ENCODE measurements at regions not wholly inside any gene's neighbourhood (a gene's known extent, or its start where the extent isn't known, plus 50 kb on each side); places are given as distances from the start of the nearest gene placed in this dataset.

DNA sequence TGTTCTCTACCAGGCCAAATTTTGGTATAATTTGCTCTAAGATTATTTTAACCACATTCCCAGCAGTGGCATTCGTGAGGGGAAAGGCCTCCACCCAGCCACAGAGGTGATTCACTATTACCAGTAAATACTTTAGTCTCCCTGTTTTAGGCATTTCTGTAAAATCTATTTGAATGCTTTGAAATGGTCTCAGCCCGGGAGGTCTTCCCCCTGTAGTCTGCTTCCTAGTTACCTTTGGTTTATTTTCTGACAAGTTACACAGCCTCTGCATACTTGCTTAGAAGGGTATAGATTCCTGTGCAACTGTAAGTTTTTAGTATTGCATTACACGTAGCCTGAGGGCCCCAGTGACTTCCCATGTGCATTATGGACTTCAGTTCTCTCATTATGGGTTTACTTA is 248.7 kb downstream of the C6orf118 start:
- H3K27ac ChIP-seq = no peak overlapping the region
- H3K27me3 ChIP-seq = no peaks in the 10 kb centered on the region
- DNase-seq (ENCODE audit: low spot score) = no peak
- no peaks in the 10 kb centered on the region for H3K36me3 ChIP-seq (replicated peaks; ENCODE audit: insufficient read depth, low read depth)
- H3K4me1 ChIP-seq (ENCODE audit: insufficient read depth) = no peaks in the 10 kb centered on the region
- no peaks in the 10 kb centered on the region for H3K9me2 ChIP-seq (replicated peaks; ENCODE audit: insufficient read depth)
- 78% methylated on average over 3 of the region's 3 CpGs for WGBS (ENCODE audit: low lambda C conversion rate, missing lambda C conversion rate)
- H3K4me3 ChIP-seq = no peak overlapping the region
- no peaks in the 10 kb centered on the region for H3K79me2 ChIP-seq
- H3K9me3 ChIP-seq (ENCODE audit: low read depth) = no peaks in the 10 kb centered on the region
- H4K20me1 ChIP-seq (ENCODE audit: insufficient read depth, poor library complexity, severe bottlenecking) = no peaks in the 10 kb centered on the region
- no peak overlapping the region for H2AFZ ChIP-seq
- no peak overlapping the region for H3K4me2 ChIP-seq
- TF ChIP-seq, protein P1, sequence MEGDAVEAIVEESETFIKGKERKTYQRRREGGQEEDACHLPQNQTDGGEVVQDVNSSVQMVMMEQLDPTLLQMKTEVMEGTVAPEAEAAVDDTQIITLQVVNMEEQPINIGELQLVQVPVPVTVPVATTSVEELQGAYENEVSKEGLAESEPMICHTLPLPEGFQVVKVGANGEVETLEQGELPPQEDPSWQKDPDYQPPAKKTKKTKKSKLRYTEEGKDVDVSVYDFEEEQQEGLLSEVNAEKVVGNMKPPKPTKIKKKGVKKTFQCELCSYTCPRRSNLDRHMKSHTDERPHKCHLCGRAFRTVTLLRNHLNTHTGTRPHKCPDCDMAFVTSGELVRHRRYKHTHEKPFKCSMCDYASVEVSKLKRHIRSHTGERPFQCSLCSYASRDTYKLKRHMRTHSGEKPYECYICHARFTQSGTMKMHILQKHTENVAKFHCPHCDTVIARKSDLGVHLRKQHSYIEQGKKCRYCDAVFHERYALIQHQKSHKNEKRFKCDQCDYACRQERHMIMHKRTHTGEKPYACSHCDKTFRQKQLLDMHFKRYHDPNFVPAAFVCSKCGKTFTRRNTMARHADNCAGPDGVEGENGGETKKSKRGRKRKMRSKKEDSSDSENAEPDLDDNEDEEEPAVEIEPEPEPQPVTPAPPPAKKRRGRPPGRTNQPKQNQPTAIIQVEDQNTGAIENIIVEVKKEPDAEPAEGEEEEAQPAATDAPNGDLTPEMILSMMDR (IDR thresholded peaks at IDR 0.05; ENCODE audit: poor library complexity) = no peak
- TF ChIP-seq EZH2 (IDR thresholded peaks at IDR 0.05; ENCODE audit: borderline replicate concordance) (no peak), EZH2phosphoT487 (IDR thresholded peaks at IDR 0.05; ENCODE audit: low read depth, severe bottlenecking, unreplicated experiment) (no peak)

- Histone ChIP-seq H3K9me2 (replicated peaks; ENCODE audit: insufficient read depth) (no peaks in the 10 kb centered on the region), H3K27ac (no peak overlapping the region), H3K4me1 (ENCODE audit: insufficient read depth) (no peaks in the 10 kb centered on the region), H3K79me2 (no peaks in the 10 kb centered on the region), H3K4me2 (no peak overlapping the region), H2AFZ (no peak overlapping the region), H3K4me3 (no peak overlapping the region), H3K27me3 (no peaks in the 10 kb centered on the region), H3K9me3 (ENCODE audit: low read depth) (no peaks in the 10 kb centered on the region), H4K20me1 (ENCODE audit: insufficient read depth, poor library complexity, severe bottlenecking) (no peaks in the 10 kb centered on the region), H3K36me3 (replicated peaks; ENCODE audit: insufficient read depth, low read depth) (no peaks in the 10 kb centered on the region)
- DNase-seq (ENCODE audit: low spot score) = no peak
- WGBS (ENCODE audit: low lambda C conversion rate, missing lambda C conversion rate) = 83% methylated on average over 3 of the region's 3 CpGs
- TF ChIP-seq, protein P1 (IDR thresholded peaks at IDR 0.05; ENCODE audit: poor library complexity) = no peak
- TF ChIP-seq EZH2phosphoT487 (IDR thresholded peaks at IDR 0.05; ENCODE audit: low read depth, severe bottlenecking, unreplicated experiment) = no peak
- no peak for TF ChIP-seq EZH2 (IDR thresholded peaks at IDR 0.05; ENCODE audit: borderline replicate concordance)
Observed at GRCh38 chr6:165059032-165059431, 250.4 kb downstream of the C6orf118 start.

GRCh38 chr6:165056292-165056691 is 253.1 kb downstream of the C6orf118 start:
- H3K27ac ChIP-seq = no peak overlapping the region
- H4K20me1 ChIP-seq (ENCODE audit: insufficient read depth, poor library complexity, severe bottlenecking) = no peaks in the 10 kb centered on the region
- H3K4me1 ChIP-seq (ENCODE audit: insufficient read depth) = no peaks in the 10 kb centered on the region
- TF ChIP-seq EZH2 (IDR thresholded peaks at IDR 0.05; ENCODE audit: borderline replicate concordance) = no peak
- TF ChIP-seq, protein P1 (IDR thresholded peaks at IDR 0.05; ENCODE audit: poor library complexity) = no peak
- H3K27me3 ChIP-seq = no peaks in the 10 kb centered on the region
- no peaks in the 10 kb centered on the region for H3K36me3 ChIP-seq (replicated peaks; ENCODE audit: insufficient read depth, low read depth)
- H2AFZ ChIP-seq = no peak overlapping the region
- no peaks in the 10 kb centered on the region for H3K9me2 ChIP-seq (replicated peaks; ENCODE audit: insufficient read depth)
- H3K9me3 ChIP-seq (ENCODE audit: low read depth) = no peaks in the 10 kb centered on the region
- no peak overlapping the region for H3K4me3 ChIP-seq
- DNase-seq (ENCODE audit: low spot score) = no peak
- H3K79me2 ChIP-seq = no peaks in the 10 kb centered on the region
- H3K4me2 ChIP-seq = no peak overlapping the region
- WGBS (ENCODE audit: low lambda C conversion rate, missing lambda C conversion rate) = 94% methylated on average over 11 of the region's 11 CpGs

DNA sequence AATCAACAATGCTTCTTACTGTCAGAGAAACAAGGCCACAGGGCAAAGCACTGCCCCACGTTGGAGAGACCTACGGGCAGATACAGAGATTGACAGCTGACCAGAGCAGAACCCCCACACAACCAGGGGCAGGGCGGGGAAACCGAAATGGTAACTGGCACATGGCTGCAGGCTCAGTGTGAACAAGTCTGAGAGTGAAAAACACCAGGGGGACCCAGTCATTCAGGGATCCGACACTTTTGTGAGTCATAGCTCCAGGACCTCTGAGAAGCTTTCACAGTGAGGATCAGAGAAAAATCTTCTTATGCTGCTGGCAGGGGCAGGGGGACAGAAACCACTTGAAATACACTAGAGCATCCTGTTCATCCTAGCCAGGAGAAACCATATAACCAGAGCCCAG is 254.2 kb downstream of the C6orf118 start:
- Histone ChIP-seq H3K79me2 (no peaks in the 10 kb centered on the region), H3K9me2 (replicated peaks; ENCODE audit: insufficient read depth) (no peaks in the 10 kb centered on the region), H3K4me1 (ENCODE audit: insufficient read depth) (no peaks in the 10 kb centered on the region), H4K20me1 (ENCODE audit: insufficient read depth, poor library complexity, severe bottlenecking) (no peaks in the 10 kb centered on the region), H3K4me2 (no peak overlapping the region), H3K27ac (no peak overlapping the region), H3K27me3 (no peaks in the 10 kb centered on the region), H3K36me3 (replicated peaks; ENCODE audit: insufficient read depth, low read depth) (no peaks in the 10 kb centered on the region), H3K4me3 (no peak overlapping the region), H2AFZ (no peak overlapping the region), H3K9me3 (ENCODE audit: low read depth) (no peaks in the 10 kb centered on the region)
- no peak for TF ChIP-seq EZH2 (IDR thresholded peaks at IDR 0.05; ENCODE audit: borderline replicate concordance)
- TF ChIP-seq, protein P1 (IDR thresholded peaks at IDR 0.05; ENCODE audit: poor library complexity) = no peak
- TF ChIP-seq EZH2phosphoT487 (IDR thresholded peaks at IDR 0.05; ENCODE audit: low read depth, severe bottlenecking, unreplicated experiment) = no peak
- DNase-seq (ENCODE audit: low spot score) = peak; percentile 11
- WGBS (ENCODE audit: low lambda C conversion rate, missing lambda C conversion rate) = 64% methylated on average over 5 of the region's 5 CpGs
